Testis (tissue), 2 donors: ENCODE measurements at regions not wholly inside any gene's neighbourhood (a gene's known extent, or its start where the extent isn't known, plus 50 kb on each side); places are given as distances from the start of the nearest gene placed in this dataset.

Experiments
- POLR2A ChIP-seq: fragments of 450-650 bp; IDR thresholded peaks from one replicate; pipeline ENCODE4 v1.6.1; 2017; ENCODE audit warnings: antibody characterized with exemption, mild to moderate bottlenecking, moderate library complexity
- TF ChIP-seq, protein P1 (sequence below), 3 experiments: fragments of 450-650 bp in 2 of 3; fragments of 200-600 bp in 1 of 3; sonication (generic) in 1 of 3; IDR thresholded peaks; one replicate each; pipeline ENCODE4 v1.5.1; 2016 to 2019; ENCODE audit warnings: antibody characterized with exemption in 3 of 3, mild to moderate bottlenecking in 2 of 3, moderate library complexity in 1 of 3

GRCh38 chr3:89806166-89806565 is 698.7 kb downstream of the EPHA3 start:
- TF ChIP-seq, protein P1, sequence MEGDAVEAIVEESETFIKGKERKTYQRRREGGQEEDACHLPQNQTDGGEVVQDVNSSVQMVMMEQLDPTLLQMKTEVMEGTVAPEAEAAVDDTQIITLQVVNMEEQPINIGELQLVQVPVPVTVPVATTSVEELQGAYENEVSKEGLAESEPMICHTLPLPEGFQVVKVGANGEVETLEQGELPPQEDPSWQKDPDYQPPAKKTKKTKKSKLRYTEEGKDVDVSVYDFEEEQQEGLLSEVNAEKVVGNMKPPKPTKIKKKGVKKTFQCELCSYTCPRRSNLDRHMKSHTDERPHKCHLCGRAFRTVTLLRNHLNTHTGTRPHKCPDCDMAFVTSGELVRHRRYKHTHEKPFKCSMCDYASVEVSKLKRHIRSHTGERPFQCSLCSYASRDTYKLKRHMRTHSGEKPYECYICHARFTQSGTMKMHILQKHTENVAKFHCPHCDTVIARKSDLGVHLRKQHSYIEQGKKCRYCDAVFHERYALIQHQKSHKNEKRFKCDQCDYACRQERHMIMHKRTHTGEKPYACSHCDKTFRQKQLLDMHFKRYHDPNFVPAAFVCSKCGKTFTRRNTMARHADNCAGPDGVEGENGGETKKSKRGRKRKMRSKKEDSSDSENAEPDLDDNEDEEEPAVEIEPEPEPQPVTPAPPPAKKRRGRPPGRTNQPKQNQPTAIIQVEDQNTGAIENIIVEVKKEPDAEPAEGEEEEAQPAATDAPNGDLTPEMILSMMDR (IDR thresholded peaks at IDR 0.05), result no peak
- TF ChIP-seq POLR2A, result no peak
